SJCRH30 (cell line): ENCODE measurements at regions not wholly inside any gene's neighbourhood (a gene's known extent, or its start where the extent isn't known, plus 50 kb on each side); places are given as distances from the start of the nearest gene placed in this dataset.
A peak's percentile ranks its signal among the peaks of the same experiment; 100 is the strongest.

ENCODE experiments used
- DNase-seq, 2 experiments: peaks; one replicate each; pipeline ENCODE4 v3.0.0-alpha.2; 2015 to 2020
- H3K27ac ChIP-seq: fragments of 250-450 bp; sonication (Bioruptor Pico); 2 replicates; pipeline ENCODE4 v1.5.1; 2020; ENCODE audit warnings: mild to moderate bottlenecking, moderate library complexity
- H3K27me3 ChIP-seq: fragments of 250-450 bp; sonication (Bioruptor Pico); 2 replicates; pipeline ENCODE4 v1.5.1; 2020; ENCODE audit warnings: mild to moderate bottlenecking, moderate library complexity
- H3K36me3 ChIP-seq: fragments of 250-450 bp; sonication (Bioruptor Pico); 2 replicates; pipeline ENCODE4 v1.5.1; 2020; ENCODE audit warnings: mild to moderate bottlenecking, moderate library complexity
- H3K4me1 ChIP-seq: fragments of 250-450 bp; sonication (Bioruptor Pico); 2 replicates; pipeline ENCODE4 v1.5.1; 2020; ENCODE audit warnings: mild to moderate bottlenecking, moderate library complexity
- H3K4me3 ChIP-seq: fragments of 250-450 bp; sonication (Bioruptor Pico); 2 replicates; pipeline ENCODE4 v1.5.1; 2020; ENCODE audit warnings: mild to moderate bottlenecking, moderate library complexity
- H3K9me3 ChIP-seq: fragments of 250-450 bp; sonication (Bioruptor Pico); replicated peaks from 2 replicates; pipeline ENCODE4 v1.5.1; 2020; ENCODE audit warnings: mild to moderate bottlenecking, moderate library complexity

GRCh38 chr6:147621263-147621662, 112.8 kb downstream of the SAMD5 start:
- no peaks in the 10 kb centered on the region for H3K36me3 ChIP-seq
- H3K27me3 ChIP-seq, result no peaks in the 10 kb centered on the region
- no peak overlapping the region for H3K27ac ChIP-seq
- peaks cover 5% of the 10 kb centered on the region; the same call in 1 of the 2 replicates for H3K4me1 ChIP-seq
- H3K4me3 ChIP-seq, result no peak overlapping the region
- DNase-seq, result no peak
- H3K9me3 ChIP-seq, result no peaks in the 10 kb centered on the region

- Histone ChIP-seq H3K4me3 (no peak overlapping the region), H3K9me3 (no peaks in the 10 kb centered on the region), H3K4me1 (peaks cover 5% of the 10 kb centered on the region; the same call in 1 of the 2 replicates), H3K27ac (no peak overlapping the region), H3K27me3 (no peaks in the 10 kb centered on the region), H3K36me3 (no peaks in the 10 kb centered on the region)
- DNase-seq, result peak; percentile 21 to 38
Observed at GRCh38 chr6:147621961-147622360, 113.5 kb downstream of the SAMD5 start.

- DNase-seq, result peak; percentile 62 to 81
- Histone ChIP-seq H3K9me3 (no peaks in the 10 kb centered on the region), H3K4me3 (no peak overlapping the region), H3K4me1 (peaks cover 5% of the 10 kb centered on the region; the same call in 1 of the 2 replicates), H3K36me3 (no peaks in the 10 kb centered on the region), H3K27me3 (no peaks in the 10 kb centered on the region), H3K27ac (no peak overlapping the region)
Observed at GRCh38 chr6:147624946-147625515, 116.5 kb downstream of the SAMD5 start.

- H3K4me1 ChIP-seq, result peaks cover 5% of the 10 kb centered on the region; the same call in 1 of the 2 replicates
- H3K27me3 ChIP-seq, result no peaks in the 10 kb centered on the region
- H3K27ac ChIP-seq, result no peak overlapping the region
- no peaks in the 10 kb centered on the region for H3K9me3 ChIP-seq
- DNase-seq, result no peak
- H3K36me3 ChIP-seq, result no peaks in the 10 kb centered on the region
- H3K4me3 ChIP-seq, result no peak overlapping the region
Observed at GRCh38 chr6:147625946-147626345, 117.5 kb downstream of the SAMD5 start.

- Histone ChIP-seq H3K9me3 (no peaks in the 10 kb centered on the region), H3K27ac (no peak overlapping the region), H3K36me3 (no peaks in the 10 kb centered on the region), H3K4me1 (peaks cover 5% of the 10 kb centered on the region; the same call in 1 of the 2 replicates), H3K4me3 (no peak overlapping the region), H3K27me3 (no peaks in the 10 kb centered on the region)
- DNase-seq, result no peak
Observed at GRCh38 chr6:147627411-147627810, 118.9 kb downstream of the SAMD5 start.

- no peak for DNase-seq
- H3K4me3 ChIP-seq, result no peak overlapping the region
- H3K27ac ChIP-seq, result no peak overlapping the region
- no peaks in the 10 kb centered on the region for H3K4me1 ChIP-seq
- no peaks in the 10 kb centered on the region for H3K36me3 ChIP-seq
- H3K9me3 ChIP-seq, result no peaks in the 10 kb centered on the region
- H3K27me3 ChIP-seq, result no peaks in the 10 kb centered on the region
Observed at GRCh38 chr6:147633191-147633590, 124.7 kb downstream of the SAMD5 start.

- H3K27ac ChIP-seq, result no peak overlapping the region
- H3K9me3 ChIP-seq, result no peaks in the 10 kb centered on the region
- no peak overlapping the region for H3K4me3 ChIP-seq
- DNase-seq, result no peak
- H3K4me1 ChIP-seq, result peaks cover 4% of the 10 kb centered on the region
- no peaks in the 10 kb centered on the region for H3K27me3 ChIP-seq
- H3K36me3 ChIP-seq, result no peaks in the 10 kb centered on the region
Observed at GRCh38 chr6:147637620-147638195, 129.2 kb downstream of the SAMD5 start.

GRCh38 chr6:147639279-147639678, 130.8 kb downstream of the SAMD5 start:
- H3K27me3 ChIP-seq, result no peaks in the 10 kb centered on the region
- H3K4me1 ChIP-seq, result peaks cover 8% of the 10 kb centered on the region
- H3K36me3 ChIP-seq, result no peaks in the 10 kb centered on the region
- no peak overlapping the region for H3K27ac ChIP-seq
- H3K9me3 ChIP-seq, result no peaks in the 10 kb centered on the region
- H3K4me3 ChIP-seq, result no peak overlapping the region
- DNase-seq, result no peak

- Histone ChIP-seq H3K4me1 (peaks cover 8% of the 10 kb centered on the region), H3K27me3 (no peaks in the 10 kb centered on the region), H3K27ac (no peak overlapping the region), H3K4me3 (no peak overlapping the region), H3K36me3 (no peaks in the 10 kb centered on the region), H3K9me3 (no peaks in the 10 kb centered on the region)
- DNase-seq, result no peak
Observed at GRCh38 chr6:147640606-147641005, 132.1 kb downstream of the SAMD5 start.

- peaks cover 8% of the 10 kb centered on the region for H3K4me1 ChIP-seq
- no peak for DNase-seq
Observed at GRCh38 chr6:147641511-147641910, 133.0 kb downstream of the SAMD5 start.

GRCh38 chr6:147642458-147642857, 134.0 kb downstream of the SAMD5 start:
- Histone ChIP-seq H3K9me3 (no peaks in the 10 kb centered on the region), H3K27ac (0 out of 2 replicates have a peak overlapping the region, but pooled peaks have one; percentile 12), H3K4me1 (peaks cover 8% of the 10 kb centered on the region), H3K36me3 (no peaks in the 10 kb centered on the region), H3K27me3 (no peaks in the 10 kb centered on the region), H3K4me3 (no peak overlapping the region)
- DNase-seq, result peak in 1 of 2 experiments; percentile 36

More at GRCh38 chr6:147641511-147641910, 133.0 kb downstream of the SAMD5 start:
- Histone ChIP-seq H3K27ac (no peak overlapping the region), H3K27me3 (no peaks in the 10 kb centered on the region), H3K4me3 (no peak overlapping the region), H3K36me3 (no peaks in the 10 kb centered on the region), H3K9me3 (no peaks in the 10 kb centered on the region)

GRCh38 chr6:147643341-147644200, 135.1 kb downstream of the SAMD5 start:
- Histone ChIP-seq H3K4me1 (peaks cover 8% of the 10 kb centered on the region), H3K4me3 (no peak overlapping the region), H3K27ac (no peak overlapping the region), H3K27me3 (no peaks in the 10 kb centered on the region), H3K36me3 (no peaks in the 10 kb centered on the region), H3K9me3 (no peaks in the 10 kb centered on the region)
- no peak for DNase-seq

- H3K4me3 ChIP-seq, result no peak overlapping the region
- no peak for DNase-seq
- H3K9me3 ChIP-seq, result no peaks in the 10 kb centered on the region
- no peaks in the 10 kb centered on the region for H3K36me3 ChIP-seq
- 0 out of 2 replicates have a peak, but pooled peaks cover 1% of the 10 kb centered on the region for H3K4me1 ChIP-seq
- H3K27ac ChIP-seq, result no peak overlapping the region
- H3K27me3 ChIP-seq, result no peaks in the 10 kb centered on the region
Observed at GRCh38 chr6:147648916-147649315, 140.4 kb downstream of the SAMD5 start.

GRCh38 chr6:147651249-147652063, 143.0 kb downstream of the SAMD5 start:
- H3K4me3 ChIP-seq, result no peak overlapping the region
- no peak overlapping the region for H3K27ac ChIP-seq

More at GRCh38 chr6:147651249-147652063, 143.0 kb downstream of the SAMD5 start:
- no peaks in the 10 kb centered on the region for H3K27me3 ChIP-seq
- DNase-seq, result peak in 1 of 2 experiments; percentile 9
- 0 out of 2 replicates have a peak, but pooled peaks cover 4% of the 10 kb centered on the region for H3K4me1 ChIP-seq
- H3K36me3 ChIP-seq, result no peaks in the 10 kb centered on the region
- no peaks in the 10 kb centered on the region for H3K9me3 ChIP-seq
